GM12878 (cell line): ENCODE measurements at regions not wholly inside any gene's neighbourhood (a gene's known extent, or its start where the extent isn't known, plus 50 kb on each side); places are given as distances from the start of the nearest gene placed in this dataset.

Source experiments
- HCFC1 ChIP-seq: fragments of 150-350 bp; IDR thresholded peaks from 2 replicates; pipeline ENCODE4 v1.6.1; 2014; ENCODE audit warnings: low read length
- MAX ChIP-seq: IDR thresholded peaks from 2 replicates; pipeline ENCODE4 v1.6.1; 2012; ENCODE audit warnings: low read depth, low read length, improper control_type of control experiment
- PRDM15 ChIP-seq: fragments of 450-650 bp; formaldehyde crosslinking; IDR thresholded peaks from 2 replicates; pipeline ENCODE4 v1.4.0; 2020; ENCODE audit warnings: mild to moderate bottlenecking, moderate library complexity
- TARDBP ChIP-seq: IDR thresholded peaks from 2 replicates; pipeline ENCODE4 v1.6.1; 2016; ENCODE audit warnings: borderline replicate concordance
- TF ChIP-seq, protein P1 (sequence below), 3 experiments: IDR thresholded peaks in 2 of 3; conservative IDR thresholded peaks in 1 of 3; 2 replicates each; pipeline ENCODE4 v1.5.1; 2011; ENCODE audit warnings: low read depth in 3 of 3, low read length in 3 of 3, mild to moderate bottlenecking in 3 of 3, control low read depth in 2 of 3, moderate library complexity in 2 of 3, inconsistent platforms in 1 of 3, mixed read lengths in 1 of 3; ENCODE audit not compliant: control insufficient read depth in 2 of 3, insufficient read depth in 1 of 3; ENCODE audit errors: extremely low read depth in 1 of 3
- TF ChIP-seq, protein P2 (sequence below): fragments of 450-650 bp; formaldehyde crosslinking; IDR thresholded peaks from 2 replicates; pipeline ENCODE4 v1.5.0; 2022; ENCODE audit warnings: mild to moderate bottlenecking, missing genetic modification characterization

- TF ChIP-seq PRDM15 (CRISPR knock-in tag) (no peak), TARDBP (no peak), HCFC1 (no peak), MAX (no peak)
- TF ChIP-seq, protein P1, sequence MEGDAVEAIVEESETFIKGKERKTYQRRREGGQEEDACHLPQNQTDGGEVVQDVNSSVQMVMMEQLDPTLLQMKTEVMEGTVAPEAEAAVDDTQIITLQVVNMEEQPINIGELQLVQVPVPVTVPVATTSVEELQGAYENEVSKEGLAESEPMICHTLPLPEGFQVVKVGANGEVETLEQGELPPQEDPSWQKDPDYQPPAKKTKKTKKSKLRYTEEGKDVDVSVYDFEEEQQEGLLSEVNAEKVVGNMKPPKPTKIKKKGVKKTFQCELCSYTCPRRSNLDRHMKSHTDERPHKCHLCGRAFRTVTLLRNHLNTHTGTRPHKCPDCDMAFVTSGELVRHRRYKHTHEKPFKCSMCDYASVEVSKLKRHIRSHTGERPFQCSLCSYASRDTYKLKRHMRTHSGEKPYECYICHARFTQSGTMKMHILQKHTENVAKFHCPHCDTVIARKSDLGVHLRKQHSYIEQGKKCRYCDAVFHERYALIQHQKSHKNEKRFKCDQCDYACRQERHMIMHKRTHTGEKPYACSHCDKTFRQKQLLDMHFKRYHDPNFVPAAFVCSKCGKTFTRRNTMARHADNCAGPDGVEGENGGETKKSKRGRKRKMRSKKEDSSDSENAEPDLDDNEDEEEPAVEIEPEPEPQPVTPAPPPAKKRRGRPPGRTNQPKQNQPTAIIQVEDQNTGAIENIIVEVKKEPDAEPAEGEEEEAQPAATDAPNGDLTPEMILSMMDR (IDR thresholded peaks at IDR 0.05 in 2 of 3, conservative IDR thresholded peaks at IDR 0.05 in 1 of 3; ENCODE audit: control insufficient read depth in 2 of 3, extremely low read depth in 1 of 3, insufficient read depth in 1 of 3, low read depth in 3 of 3, low read length in 3 of 3), result no peak
- TF ChIP-seq, protein P2, sequence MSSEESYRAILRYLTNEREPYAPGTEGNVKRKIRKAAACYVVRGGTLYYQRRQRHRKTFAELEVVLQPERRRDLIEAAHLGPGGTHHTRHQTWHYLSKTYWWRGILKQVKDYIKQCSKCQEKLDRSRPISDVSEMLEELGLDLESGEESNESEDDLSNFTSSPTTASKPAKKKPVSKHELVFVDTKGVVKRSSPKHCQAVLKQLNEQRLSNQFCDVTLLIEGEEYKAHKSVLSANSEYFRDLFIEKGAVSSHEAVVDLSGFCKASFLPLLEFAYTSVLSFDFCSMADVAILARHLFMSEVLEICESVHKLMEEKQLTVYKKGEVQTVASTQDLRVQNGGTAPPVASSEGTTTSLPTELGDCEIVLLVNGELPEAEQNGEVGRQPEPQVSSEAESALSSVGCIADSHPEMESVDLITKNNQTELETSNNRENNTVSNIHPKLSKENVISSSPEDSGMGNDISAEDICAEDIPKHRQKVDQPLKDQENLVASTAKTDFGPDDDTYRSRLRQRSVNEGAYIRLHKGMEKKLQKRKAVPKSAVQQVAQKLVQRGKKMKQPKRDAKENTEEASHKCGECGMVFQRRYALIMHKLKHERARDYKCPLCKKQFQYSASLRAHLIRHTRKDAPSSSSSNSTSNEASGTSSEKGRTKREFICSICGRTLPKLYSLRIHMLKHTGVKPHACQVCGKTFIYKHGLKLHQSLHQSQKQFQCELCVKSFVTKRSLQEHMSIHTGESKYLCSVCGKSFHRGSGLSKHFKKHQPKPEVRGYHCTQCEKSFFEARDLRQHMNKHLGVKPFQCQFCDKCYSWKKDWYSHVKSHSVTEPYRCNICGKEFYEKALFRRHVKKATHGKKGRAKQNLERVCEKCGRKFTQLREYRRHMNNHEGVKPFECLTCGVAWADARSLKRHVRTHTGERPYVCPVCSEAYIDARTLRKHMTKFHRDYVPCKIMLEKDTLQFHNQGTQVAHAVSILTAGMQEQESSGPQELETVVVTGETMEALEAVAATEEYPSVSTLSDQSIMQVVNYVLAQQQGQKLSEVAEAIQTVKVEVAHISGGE (CRISPR knock-in tag), result no peak
Observed at GRCh38 chr18:78920456-78921138, 59.0 kb upstream of the SALL3 start.
